ENCODE measurements at regions not wholly inside any gene's neighbourhood (a gene's known extent, or its start where the extent isn't known, plus 50 kb on each side); places are given as distances from the start of the nearest gene placed in this dataset.

GRCh38 chr2:235357881-235358280 lies 136.0 kb upstream of the AGAP1 start:
- TF ChIP-seq CTCF (IDR thresholded peaks at IDR 0.05): no peak
- no peak for TF ChIP-seq POLR2A (IDR thresholded peaks at IDR 0.05)
